ENCODE measurements at regions not wholly inside any gene's neighbourhood (a gene's known extent, or its start where the extent isn't known, plus 50 kb on each side); places are given as distances from the start of the nearest gene placed in this dataset.

- no peak overlapping the region for H3K27ac ChIP-seq
- TF ChIP-seq CTCF (IDR thresholded peaks at IDR 0.05) (no peak), ZFX (IDR thresholded peaks at IDR 0.05; ENCODE audit: borderline replicate concordance) (no peak)
These were observed 320.1 kb upstream of the DIO3 start for GRCh38 chr14:101241147-101241546.

GRCh38 chr14:101241807-101242278 lies 319.5 kb upstream of the DIO3 start:
- TF ChIP-seq CTCF (IDR thresholded peaks at IDR 0.05) (no peak), ZFX (IDR thresholded peaks at IDR 0.05; ENCODE audit: borderline replicate concordance) (no peak)

GRCh38 chr14:101242442-101243385 lies 318.6 kb upstream of the DIO3 start:
- TF ChIP-seq ZFX (IDR thresholded peaks at IDR 0.05; ENCODE audit: borderline replicate concordance) (no peak), CTCF (IDR thresholded peaks at IDR 0.05) (no peak)

More at GRCh38 chr14:101241807-101242278, 319.5 kb upstream of the DIO3 start:
- no peak overlapping the region for H3K27ac ChIP-seq

GRCh38 chr14:101243587-101244338 lies 317.5 kb upstream of the DIO3 start:
- H3K27ac ChIP-seq: no peak overlapping the region
- TF ChIP-seq CTCF (IDR thresholded peaks at IDR 0.05) (no peak), ZFX (IDR thresholded peaks at IDR 0.05; ENCODE audit: borderline replicate concordance) (no peak)

More at GRCh38 chr14:101242442-101243385, 318.6 kb upstream of the DIO3 start:
- H3K27ac ChIP-seq: no peak overlapping the region

- TF ChIP-seq CTCF (IDR thresholded peaks at IDR 0.05) (no peak), ZFX (IDR thresholded peaks at IDR 0.05; ENCODE audit: borderline replicate concordance) (no peak)
- H3K27ac ChIP-seq: no peak overlapping the region
These were observed 314.1 kb upstream of the DIO3 start for GRCh38 chr14:101246894-101247841.

GRCh38 chr14:101247842-101248725 lies 313.2 kb upstream of the DIO3 start:
- H3K27ac ChIP-seq: no peak overlapping the region
- no peak for TF ChIP-seq ZFX (IDR thresholded peaks at IDR 0.05; ENCODE audit: borderline replicate concordance)
- no peak for TF ChIP-seq CTCF (IDR thresholded peaks at IDR 0.05)

Measured in 22Rv1 (cell line).